ENCODE measurements at regions not wholly inside any gene's neighbourhood (a gene's known extent, or its start where the extent isn't known, plus 50 kb on each side); places are given as distances from the start of the nearest gene placed in this dataset.

DNA sequence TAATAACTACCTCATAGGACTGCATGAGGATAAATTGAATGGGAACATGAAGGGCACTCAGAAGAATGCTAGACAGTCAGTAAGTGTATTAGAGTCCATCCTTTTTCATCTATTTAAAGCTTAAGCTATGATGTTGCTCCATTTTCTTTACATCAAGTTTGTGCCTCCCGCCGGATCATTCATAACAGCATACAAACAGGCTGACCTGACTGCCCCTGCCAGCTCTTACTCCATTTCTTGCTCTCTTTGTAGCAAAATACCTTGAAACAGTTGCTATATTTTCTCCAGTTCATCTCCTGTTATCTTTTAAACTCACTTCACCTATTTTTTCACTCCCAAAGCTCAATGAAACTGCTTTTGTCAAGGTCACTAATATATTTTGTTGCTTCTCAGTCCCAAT is 315.6 kb upstream of the ALCAM start:
- TF ChIP-seq, protein P1, sequence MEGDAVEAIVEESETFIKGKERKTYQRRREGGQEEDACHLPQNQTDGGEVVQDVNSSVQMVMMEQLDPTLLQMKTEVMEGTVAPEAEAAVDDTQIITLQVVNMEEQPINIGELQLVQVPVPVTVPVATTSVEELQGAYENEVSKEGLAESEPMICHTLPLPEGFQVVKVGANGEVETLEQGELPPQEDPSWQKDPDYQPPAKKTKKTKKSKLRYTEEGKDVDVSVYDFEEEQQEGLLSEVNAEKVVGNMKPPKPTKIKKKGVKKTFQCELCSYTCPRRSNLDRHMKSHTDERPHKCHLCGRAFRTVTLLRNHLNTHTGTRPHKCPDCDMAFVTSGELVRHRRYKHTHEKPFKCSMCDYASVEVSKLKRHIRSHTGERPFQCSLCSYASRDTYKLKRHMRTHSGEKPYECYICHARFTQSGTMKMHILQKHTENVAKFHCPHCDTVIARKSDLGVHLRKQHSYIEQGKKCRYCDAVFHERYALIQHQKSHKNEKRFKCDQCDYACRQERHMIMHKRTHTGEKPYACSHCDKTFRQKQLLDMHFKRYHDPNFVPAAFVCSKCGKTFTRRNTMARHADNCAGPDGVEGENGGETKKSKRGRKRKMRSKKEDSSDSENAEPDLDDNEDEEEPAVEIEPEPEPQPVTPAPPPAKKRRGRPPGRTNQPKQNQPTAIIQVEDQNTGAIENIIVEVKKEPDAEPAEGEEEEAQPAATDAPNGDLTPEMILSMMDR (IDR thresholded peaks at IDR 0.05) = no peak
- TF ChIP-seq REST (IDR thresholded peaks at IDR 0.05; ENCODE audit: insufficient read depth in 1 of 2, low read depth in 2 of 2, low read length in 1 of 2) = no peak
- TF ChIP-seq TCF7L2 (IDR thresholded peaks at IDR 0.05; ENCODE audit: low read depth, low read length) = no peak
- TF ChIP-seq POLR2AphosphoS5 (IDR thresholded peaks at IDR 0.05; ENCODE audit: low read depth, low read length) = no peak
- no peak for TF ChIP-seq SIN3A (IDR thresholded peaks at IDR 0.05; ENCODE audit: borderline replicate concordance, insufficient read depth, low read depth, low read length)
